Astrocyte of the spinal cord (primary cell): ENCODE measurements at regions not wholly inside any gene's neighbourhood (a gene's known extent, or its start where the extent isn't known, plus 50 kb on each side); places are given as distances from the start of the nearest gene placed in this dataset.
"Not testable (repeated sequence)": the region's sequence is repeated elsewhere in the genome, so short reads cannot be mapped to it uniquely, and the experiment has no call there.

Experiments
- DNase-seq: peaks from one replicate; pipeline ENCODE4 v3.0.0; 2011; ENCODE audit warnings: low read depth, low spot score
- H3K4me3 ChIP-seq: 2 replicates; pipeline ENCODE4 v1.5.1; 2011; ENCODE audit warnings: low read depth, mild to moderate bottlenecking, low read length, moderate library complexity
- CTCF ChIP-seq: IDR thresholded peaks from 2 replicates; pipeline ENCODE4 v1.5.1; 2012; ENCODE audit warnings: low read depth, mild to moderate bottlenecking, low read length, inconsistent platforms
- in situ Hi-C: cut with HindIII; loops from 2 replicates; pipeline ENCODE4 v1.10.0; 2017; ENCODE audit warnings: low sequenced_read_pairs

GRCh38 chr15:25172691-25173090, 217.9 kb downstream of the SNRPN start:
- DNase-seq = no peak
- no peak overlapping the region for H3K4me3 ChIP-seq
- in situ Hi-C loops = no loop called here
- TF ChIP-seq CTCF = no peak

GRCh38 chr15:25173241-25174028, 218.6 kb downstream of the SNRPN start:
- in situ Hi-C loops = no loop called here
- no peak for DNase-seq
- H3K4me3 ChIP-seq = no peak overlapping the region
- TF ChIP-seq CTCF = no peak

- H3K4me3 ChIP-seq, in situ Hi-C loops, DNase-seq: not testable (repeated sequence)
Observed at GRCh38 chr15:25174149-25174548, 219.4 kb downstream of the SNRPN start.

GRCh38 chr15:25175033-25175788, 220.4 kb downstream of the SNRPN start:
- DNase-seq = no peak
- in situ Hi-C loops = no loop called here
- H3K4me3 ChIP-seq = no peak overlapping the region
- no peak for TF ChIP-seq CTCF

GRCh38 chr15:25175789-25176615, 221.2 kb downstream of the SNRPN start:
- TF ChIP-seq CTCF = no peak
- no peak for DNase-seq
- in situ Hi-C loops = no loop called here
- no peak overlapping the region for H3K4me3 ChIP-seq

- no peak for DNase-seq
- in situ Hi-C loops = no loop called here
- no peak overlapping the region for H3K4me3 ChIP-seq
- no peak for TF ChIP-seq CTCF
Observed at GRCh38 chr15:25176616-25176923, 221.8 kb downstream of the SNRPN start.
